HEK293 (cell line): ENCODE measurements at regions not wholly inside any gene's neighbourhood (a gene's known extent, or its start where the extent isn't known, plus 50 kb on each side); places are given as distances from the start of the nearest gene placed in this dataset.
A peak's percentile ranks its signal among the peaks of the same experiment; 100 is the strongest.

ENCODE experiments used
- ATF2 ChIP-seq: fragments of 450-650 bp; formaldehyde crosslinking; IDR thresholded peaks from 2 replicates; pipeline ENCODE4 v1.5.1; 2016; ENCODE audit warnings: missing biosample characterization, missing genetic modification characterization, low read depth
- FEZF1 ChIP-seq: fragments of 450-650 bp; formaldehyde crosslinking; IDR thresholded peaks from 2 replicates; pipeline ENCODE4 v1.5.1; 2016; ENCODE audit warnings: missing biosample characterization, missing genetic modification characterization
- HOXA7 ChIP-seq: sonication (generic); formaldehyde crosslinking; IDR thresholded peaks from 2 replicates; pipeline ENCODE4 v1.8.1; 2022; ENCODE audit warnings: missing genetic modification reagents, borderline replicate concordance
- WT1 ChIP-seq: fragments of 450-650 bp; formaldehyde crosslinking; IDR thresholded peaks from 2 replicates; pipeline ENCODE4 v1.5.1; 2016; ENCODE audit warnings: missing biosample characterization, missing genetic modification characterization
- ZBTB1 ChIP-seq: fragments of 450-650 bp; formaldehyde crosslinking; IDR thresholded peaks from 2 replicates; pipeline ENCODE4 v1.5.1; 2016; ENCODE audit warnings: missing biosample characterization, missing genetic modification characterization
- ZBTB17 ChIP-seq: fragments of 450-650 bp; formaldehyde crosslinking; IDR thresholded peaks from 2 replicates; pipeline ENCODE4 v1.5.1; 2016; ENCODE audit warnings: missing biosample characterization, missing genetic modification characterization
- ZBTB49 ChIP-seq: fragments of 450-650 bp; formaldehyde crosslinking; IDR thresholded peaks from 2 replicates; pipeline ENCODE4 v1.5.1; 2016; ENCODE audit warnings: missing biosample characterization, missing genetic modification characterization, low read depth
- ZFHX2 ChIP-seq: fragments of 450-650 bp; formaldehyde crosslinking; conservative IDR thresholded peaks from 2 replicates; pipeline ENCODE4 v1.5.1; 2016; ENCODE audit warnings: missing biosample characterization, missing genetic modification characterization
- ZFP37 ChIP-seq: fragments of 450-650 bp; formaldehyde crosslinking; IDR thresholded peaks from 2 replicates; pipeline ENCODE4 v1.5.1; 2016; ENCODE audit warnings: missing biosample characterization, missing genetic modification characterization
- ZNF155 ChIP-seq: fragments of 450-650 bp; formaldehyde crosslinking; IDR thresholded peaks from 2 replicates; pipeline ENCODE4 v1.5.1; 2016; ENCODE audit warnings: missing biosample characterization, missing genetic modification characterization
- ZNF354C ChIP-seq: fragments of 450-650 bp; formaldehyde crosslinking; IDR thresholded peaks from 2 replicates; pipeline ENCODE4 v1.5.1; 2016; ENCODE audit warnings: missing biosample characterization, missing genetic modification characterization, low read depth, borderline replicate concordance
- ZNF362 ChIP-seq: fragments of 450-650 bp; formaldehyde crosslinking; IDR thresholded peaks from 2 replicates; pipeline ENCODE4 v1.5.1; 2016; ENCODE audit warnings: missing biosample characterization, missing genetic modification characterization
- ZNF398 ChIP-seq: fragments of 450-650 bp; formaldehyde crosslinking; IDR thresholded peaks from 2 replicates; pipeline ENCODE4 v1.5.1; 2017; ENCODE audit warnings: missing biosample characterization, missing genetic modification characterization
- ZNF416 ChIP-seq: fragments of 450-650 bp; formaldehyde crosslinking; IDR thresholded peaks from 2 replicates; pipeline ENCODE4 v1.5.1; 2016; ENCODE audit warnings: missing biosample characterization, missing genetic modification characterization
- ZNF433 ChIP-seq: fragments of 450-650 bp; formaldehyde crosslinking; IDR thresholded peaks from 2 replicates; pipeline ENCODE4 v1.5.1; 2016; ENCODE audit warnings: missing biosample characterization, missing genetic modification characterization, low read depth
- ZNF513 ChIP-seq: fragments of 450-650 bp; IDR thresholded peaks from 2 replicates; pipeline ENCODE4 v1.5.1; 2018; ENCODE audit warnings: missing biosample characterization, missing genetic modification characterization
- ZNF518A ChIP-seq: fragments of 450-650 bp; formaldehyde crosslinking; conservative IDR thresholded peaks from 2 replicates; pipeline ENCODE4 v1.5.1; 2016; ENCODE audit warnings: low read depth, missing biosample characterization, missing genetic modification characterization
- ZNF560 ChIP-seq: fragments of 450-650 bp; formaldehyde crosslinking; IDR thresholded peaks from 2 replicates; pipeline ENCODE4 v1.5.1; 2017; ENCODE audit warnings: missing biosample characterization, missing genetic modification characterization, borderline replicate concordance
- ZNF571 ChIP-seq: fragments of 450-650 bp; formaldehyde crosslinking; IDR thresholded peaks from 2 replicates; pipeline ENCODE4 v1.5.0; 2017; ENCODE audit warnings: missing biosample characterization, missing genetic modification characterization
- ZNF623 ChIP-seq: fragments of 450-650 bp; formaldehyde crosslinking; IDR thresholded peaks from 2 replicates; pipeline ENCODE4 v1.5.1; 2016; ENCODE audit warnings: missing biosample characterization, missing genetic modification characterization
- ZNF639 ChIP-seq: fragments of 450-650 bp; formaldehyde crosslinking; IDR thresholded peaks from 2 replicates; pipeline ENCODE4 v1.5.1; 2016; ENCODE audit warnings: missing biosample characterization, missing genetic modification characterization
- ZNF660 ChIP-seq: fragments of 450-650 bp; IDR thresholded peaks from 2 replicates; pipeline ENCODE4 v1.5.1; 2018; ENCODE audit warnings: missing biosample characterization, mild to moderate bottlenecking, missing genetic modification characterization
- ZNF707 ChIP-seq: fragments of 450-650 bp; formaldehyde crosslinking; IDR thresholded peaks from 2 replicates; pipeline ENCODE4 v1.5.1; 2016; ENCODE audit warnings: missing biosample characterization, missing genetic modification characterization
- ZNF843 ChIP-seq: fragments of 450-650 bp; formaldehyde crosslinking; IDR thresholded peaks from 2 replicates; pipeline ENCODE4 v1.5.1; 2016; ENCODE audit warnings: missing biosample characterization, missing genetic modification characterization

GRCh38 chr5:93034621-93035590 lies 546.1 kb downstream of the NR2F1-AS1 start (continued):
- TF ChIP-seq ZNF518A (tag by site-specific recombination) (no peak), ZNF416 (tag by site-specific recombination) (no peak), ATF2 (tag by site-specific recombination) (no peak), ZNF623 (tag by site-specific recombination) (no peak), ZNF843 (no peak), ZNF571 (no peak), ZNF398 (tag by site-specific recombination) (no peak), ZNF660 (tag by site-specific recombination) (0 out of 2 replicates have a peak, but pooled peaks have one; percentile 34), WT1 (tag by site-specific recombination) (peak; percentile 71), ZNF362 (tag by site-specific recombination) (no peak), ZFHX2 (tag by site-specific recombination) (no peak), ZNF155 (no peak), ZNF560 (tag by site-specific recombination) (no peak), FEZF1 (peak; percentile 74), HOXA7 (CRISPR knock-in tag) (no peak), ZBTB1 (tag by site-specific recombination) (no peak), ZBTB17 (peak; percentile 47; the same call in 1 of the 2 replicates), ZNF707 (tag by site-specific recombination) (no peak), ZFP37 (no peak), ZNF513 (tag by site-specific recombination) (no peak), ZNF354C (tag by site-specific recombination) (no peak), ZNF639 (tag by site-specific recombination) (no peak), ZNF433 (tag by site-specific recombination) (no peak), ZBTB49 (no peak)
